Dendritic cell treated with granulocyte-macrophage colony-stimulating factor and Interleukin-4, amounts not matched to agents 40 ng/mL and 50 ng/mL, for 4 days (primary cell): ENCODE measurements at regions not wholly inside any gene's neighbourhood (a gene's known extent, or its start where the extent isn't known, plus 50 kb on each side); places are given as distances from the start of the nearest gene placed in this dataset.

ENCODE experiments used
- H3K27ac Mint-ChIP-seq: one replicate; pipeline ENCODE4 v1.8.0; 2022; ENCODE audit warnings: mild to moderate bottlenecking, mixed read lengths
- H3K27me3 Mint-ChIP-seq: one replicate; pipeline ENCODE4 v1.8.0; 2022; ENCODE audit warnings: mild to moderate bottlenecking, mixed read lengths
- H3K36me3 Mint-ChIP-seq: one replicate; pipeline ENCODE4 v1.8.0; 2022; ENCODE audit warnings: low read depth, mixed read lengths
- H3K4me1 Mint-ChIP-seq: one replicate; pipeline ENCODE4 v1.8.0; 2022; ENCODE audit warnings: low read depth, mixed read lengths
- H3K4me3 Mint-ChIP-seq: one replicate; pipeline ENCODE4 v1.8.0; 2022; ENCODE audit warnings: mild to moderate bottlenecking, moderate library complexity, mixed read lengths
- H3K9me3 Mint-ChIP-seq: one replicate; pipeline ENCODE4 v1.8.0; 2022; ENCODE audit warnings: mixed read lengths
- intact Hi-C: fragments of 100-400 bp; cut with micrococcal nuclease; formaldehyde crosslinking; loops from one replicate; pipeline ENCODE4 v1.15.0; 2022

DNA sequence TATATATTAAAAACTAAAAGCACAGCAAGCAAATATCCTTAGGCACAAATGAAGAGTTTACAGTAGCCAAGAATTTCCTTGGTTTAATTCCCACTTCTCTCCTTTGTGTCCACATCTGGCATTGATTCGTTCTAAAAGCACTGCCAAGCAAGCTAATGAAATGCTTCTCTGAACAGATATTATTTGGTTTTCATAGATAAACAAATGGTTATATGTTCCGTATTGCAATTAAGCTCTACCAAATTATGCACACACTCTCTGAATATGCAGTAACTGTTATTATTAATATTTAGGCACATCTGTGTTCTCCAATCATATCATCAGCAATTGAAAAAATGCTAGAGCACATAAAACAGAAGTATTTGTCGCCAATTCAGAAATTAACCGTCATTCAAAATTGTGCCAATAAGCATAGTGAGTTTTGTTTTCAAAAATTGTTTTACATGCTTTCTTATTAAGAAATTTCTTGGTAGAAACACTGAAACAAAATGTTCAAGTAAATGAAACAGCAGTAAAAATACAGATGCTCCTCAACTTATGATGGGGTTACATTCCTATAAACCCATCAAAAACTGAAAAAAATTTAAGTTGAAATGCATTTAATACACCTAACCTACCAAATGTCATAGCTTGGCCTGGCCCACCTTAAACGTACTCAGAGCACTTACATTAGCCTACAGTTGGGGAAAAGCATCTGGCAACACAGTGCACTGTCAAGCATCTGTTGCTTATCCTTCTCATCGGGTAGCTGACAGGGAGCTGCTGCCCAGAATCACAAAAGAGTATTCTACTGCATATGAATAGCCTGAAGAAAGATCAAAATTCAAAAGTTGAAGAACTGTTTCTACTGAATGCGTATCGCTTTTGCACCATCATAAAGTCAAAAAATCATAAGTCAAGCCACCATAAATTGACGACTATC, 2134.7 kb downstream of the PCDH9 start:
- Mint-ChIP-seq H3K36me3 (no peaks in the 10 kb centered on the region), H3K4me3 (no peak overlapping the region), H3K9me3 (peaks cover 14% of the 10 kb centered on the region), H3K4me1 (no peaks in the 10 kb centered on the region), H3K27me3 (no peaks in the 10 kb centered on the region), H3K27ac (no peak overlapping the region)
- intact Hi-C loops: no loop called here

DNA sequence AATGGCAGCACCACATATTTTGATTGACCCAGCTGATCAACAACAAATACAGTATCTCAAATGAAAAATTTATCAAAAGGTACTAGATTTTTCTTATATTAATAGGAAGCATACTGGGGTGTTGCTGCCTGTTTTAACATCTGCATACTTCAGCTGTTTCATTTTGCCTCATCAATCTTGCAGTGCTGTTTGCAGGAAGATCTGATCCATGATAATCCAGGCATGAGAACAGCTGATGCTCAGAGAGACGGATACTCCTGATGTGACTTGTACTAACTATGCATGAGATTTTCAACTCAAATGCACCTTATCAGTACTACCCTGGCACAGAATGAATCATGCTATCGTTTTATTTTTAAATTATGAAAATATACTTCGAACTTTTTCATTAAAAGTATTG, 2136.8 kb downstream of the PCDH9 start:
- Mint-ChIP-seq H3K36me3 (no peaks in the 10 kb centered on the region), H3K4me1 (no peaks in the 10 kb centered on the region), H3K27ac (no peak overlapping the region), H3K9me3 (peaks cover 14% of the 10 kb centered on the region), H3K4me3 (no peak overlapping the region), H3K27me3 (no peaks in the 10 kb centered on the region)
- intact Hi-C loops: no loop called here

DNA sequence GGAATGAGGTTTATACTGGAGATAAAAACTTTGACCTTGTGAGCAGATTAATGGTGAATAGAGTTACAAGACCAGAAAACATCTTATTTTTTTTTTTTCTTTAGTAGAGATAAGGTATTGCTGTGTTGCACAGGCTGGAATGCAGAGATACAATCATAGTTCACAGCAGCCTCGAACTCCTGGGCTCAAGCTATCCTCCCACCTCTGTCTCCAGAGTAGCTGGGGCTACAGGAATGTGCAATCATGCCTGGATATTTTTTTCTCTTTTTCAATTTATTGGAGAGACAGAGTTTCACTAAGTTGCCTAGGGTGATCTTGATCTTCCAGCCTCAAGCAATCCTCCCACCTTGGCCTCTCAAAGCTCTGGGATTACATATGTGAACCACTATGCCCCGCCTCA, 2139.1 kb downstream of the PCDH9 start:
- H3K27ac Mint-ChIP-seq: no peak overlapping the region
- no peaks in the 10 kb centered on the region for H3K36me3 Mint-ChIP-seq
- H3K9me3 Mint-ChIP-seq: peaks cover 14% of the 10 kb centered on the region
- H3K4me3 Mint-ChIP-seq: no peak overlapping the region
- no peaks in the 10 kb centered on the region for H3K4me1 Mint-ChIP-seq
- intact Hi-C loops: no loop called here
- H3K27me3 Mint-ChIP-seq: no peaks in the 10 kb centered on the region

DNA sequence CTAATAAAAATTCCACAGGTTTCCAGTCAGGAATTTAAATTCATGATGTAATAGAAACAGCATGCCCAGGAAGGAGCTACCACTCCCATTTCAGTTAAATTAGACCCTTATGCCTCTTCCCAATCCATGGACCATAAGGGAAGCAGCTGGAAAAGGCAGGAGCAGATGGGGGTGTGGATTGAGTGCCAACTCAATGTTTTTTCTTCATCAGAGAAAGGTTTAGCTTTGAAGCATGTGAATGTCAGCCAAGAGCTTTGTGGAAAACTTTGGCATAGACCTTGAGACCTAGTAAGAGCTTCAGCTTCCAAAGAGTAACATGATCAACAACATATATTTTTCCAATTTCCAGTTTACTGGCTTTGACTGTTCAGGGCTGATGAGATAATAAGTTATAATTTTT, 2139.9 kb downstream of the PCDH9 start:
- Mint-ChIP-seq H3K9me3 (peaks cover 14% of the 10 kb centered on the region), H3K27me3 (no peaks in the 10 kb centered on the region), H3K4me3 (no peak overlapping the region), H3K4me1 (no peaks in the 10 kb centered on the region), H3K36me3 (no peaks in the 10 kb centered on the region), H3K27ac (no peak overlapping the region)
- intact Hi-C loops: no loop called here

DNA sequence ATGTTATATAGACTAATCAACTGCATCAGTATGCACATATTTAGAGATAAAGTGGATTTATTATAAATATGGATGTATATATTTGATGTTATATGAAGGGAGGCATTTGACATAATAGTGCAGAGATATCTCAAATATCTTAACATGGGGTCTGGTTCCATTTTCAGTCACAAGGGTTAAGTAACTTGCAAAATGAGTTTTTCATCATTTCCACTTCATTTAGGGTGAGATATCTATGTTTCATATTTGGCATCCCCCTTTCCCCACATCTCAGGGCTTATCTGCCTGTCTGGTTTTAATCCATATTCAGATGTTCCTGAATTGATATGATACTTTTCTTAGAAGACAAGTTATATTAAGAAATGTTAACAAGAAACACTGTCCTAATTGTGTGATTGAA, 2141.2 kb downstream of the PCDH9 start:
- H3K27ac Mint-ChIP-seq: no peak overlapping the region
- intact Hi-C loops: no loop called here
- no peak overlapping the region for H3K4me3 Mint-ChIP-seq
- H3K36me3 Mint-ChIP-seq: no peaks in the 10 kb centered on the region
- H3K4me1 Mint-ChIP-seq: no peaks in the 10 kb centered on the region
- H3K27me3 Mint-ChIP-seq: no peaks in the 10 kb centered on the region
- H3K9me3 Mint-ChIP-seq: peaks cover 17% of the 10 kb centered on the region

DNA sequence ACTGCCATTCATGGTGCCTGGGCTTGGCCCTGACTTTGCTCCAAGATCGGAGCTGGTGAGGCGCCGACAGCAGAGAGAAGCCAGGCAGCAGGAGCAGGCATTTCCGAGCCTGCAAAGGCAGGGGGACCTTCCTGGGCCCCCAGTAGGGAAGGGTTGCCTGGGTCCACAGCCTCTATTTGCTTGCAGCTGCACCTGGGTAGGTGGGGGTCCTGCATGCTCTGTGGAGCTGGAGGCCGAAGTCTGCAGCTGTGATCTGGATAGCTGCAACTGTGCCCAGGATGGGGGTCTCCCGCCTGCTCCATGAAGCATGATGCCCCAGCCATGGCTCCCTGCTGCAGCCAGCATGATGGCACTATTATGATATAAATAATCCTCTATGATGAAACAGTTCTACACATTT, 2144.2 kb downstream of the PCDH9 start:
- intact Hi-C loops: no loop called here
- Mint-ChIP-seq H3K27ac (no peak overlapping the region), H3K4me3 (no peak overlapping the region), H3K36me3 (no peaks in the 10 kb centered on the region), H3K9me3 (peaks cover 9% of the 10 kb centered on the region), H3K27me3 (no peaks in the 10 kb centered on the region), H3K4me1 (no peaks in the 10 kb centered on the region)

DNA sequence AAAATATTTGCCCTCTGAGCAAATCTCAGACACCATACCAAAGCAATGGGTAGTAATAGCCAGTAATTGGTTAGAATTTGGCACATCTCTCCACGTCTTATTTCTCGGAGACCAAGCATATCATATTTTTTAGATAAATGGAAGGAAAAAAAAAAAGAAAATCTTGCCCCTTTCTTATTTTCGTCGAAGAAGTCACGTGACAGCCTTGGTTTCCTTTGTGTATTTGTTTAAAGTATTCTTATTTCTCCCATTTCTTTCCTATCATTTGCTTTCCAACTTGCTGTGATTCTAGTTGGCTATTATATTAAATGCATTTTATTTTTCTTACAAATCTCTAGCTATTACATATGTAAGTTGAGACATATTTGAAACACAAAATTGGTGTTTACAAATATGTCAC, 2155.9 kb downstream of the PCDH9 start:
- Mint-ChIP-seq H3K27me3 (no peaks in the 10 kb centered on the region), H3K9me3 (peaks cover 29% of the 10 kb centered on the region), H3K36me3 (no peaks in the 10 kb centered on the region), H3K4me1 (no peaks in the 10 kb centered on the region), H3K4me3 (no peak overlapping the region), H3K27ac (no peak overlapping the region)
- intact Hi-C loops: no loop called here

DNA sequence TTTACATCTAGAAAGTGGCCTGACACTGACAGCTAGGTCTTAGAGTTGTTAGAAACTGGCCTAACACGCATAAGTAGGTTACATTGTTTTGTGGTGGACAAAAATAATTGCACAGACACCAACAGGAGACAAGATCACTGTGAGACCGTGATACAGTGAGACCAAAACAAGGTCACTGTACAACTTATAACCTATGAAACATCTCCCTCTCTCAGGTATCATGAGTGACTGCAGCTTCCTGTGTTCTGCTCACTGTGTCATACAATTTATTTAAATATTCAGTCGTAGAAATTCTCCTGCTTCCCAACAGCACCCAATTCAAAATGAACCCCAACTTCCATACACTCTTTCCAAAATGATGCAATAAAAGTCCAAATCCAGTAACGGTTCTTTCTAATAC, 2165.2 kb downstream of the PCDH9 start:
- peaks cover 34% of the 10 kb centered on the region for H3K9me3 Mint-ChIP-seq
- H3K4me3 Mint-ChIP-seq: no peak overlapping the region
- intact Hi-C loops: no loop called here
- no peaks in the 10 kb centered on the region for H3K36me3 Mint-ChIP-seq
- H3K4me1 Mint-ChIP-seq: no peaks in the 10 kb centered on the region
- H3K27me3 Mint-ChIP-seq: no peaks in the 10 kb centered on the region
- no peak overlapping the region for H3K27ac Mint-ChIP-seq

DNA sequence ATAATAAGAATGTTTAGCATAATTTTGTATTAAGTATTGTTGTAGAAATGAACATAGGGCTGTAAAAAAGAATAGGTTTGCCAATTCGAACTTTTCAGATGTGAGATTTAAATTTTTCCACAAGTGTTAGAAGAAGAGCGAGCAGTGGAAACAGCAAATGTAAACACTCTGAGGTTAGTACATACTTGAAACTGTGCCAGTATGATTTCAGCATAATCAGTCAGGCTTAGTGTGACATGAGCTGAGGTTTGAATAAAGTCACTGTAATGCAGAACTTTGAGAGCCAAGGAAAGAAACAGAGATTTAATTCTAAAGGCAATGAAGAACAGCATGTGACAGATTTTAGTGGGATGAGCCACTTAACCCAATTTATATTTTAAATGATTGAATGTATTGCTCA, 2166.4 kb downstream of the PCDH9 start:
- Mint-ChIP-seq H3K4me1 (no peaks in the 10 kb centered on the region), H3K9me3 (peaks cover 33% of the 10 kb centered on the region), H3K27me3 (no peaks in the 10 kb centered on the region), H3K4me3 (no peak overlapping the region), H3K27ac (no peak overlapping the region), H3K36me3 (no peaks in the 10 kb centered on the region)
- intact Hi-C loops: no loop called here

DNA sequence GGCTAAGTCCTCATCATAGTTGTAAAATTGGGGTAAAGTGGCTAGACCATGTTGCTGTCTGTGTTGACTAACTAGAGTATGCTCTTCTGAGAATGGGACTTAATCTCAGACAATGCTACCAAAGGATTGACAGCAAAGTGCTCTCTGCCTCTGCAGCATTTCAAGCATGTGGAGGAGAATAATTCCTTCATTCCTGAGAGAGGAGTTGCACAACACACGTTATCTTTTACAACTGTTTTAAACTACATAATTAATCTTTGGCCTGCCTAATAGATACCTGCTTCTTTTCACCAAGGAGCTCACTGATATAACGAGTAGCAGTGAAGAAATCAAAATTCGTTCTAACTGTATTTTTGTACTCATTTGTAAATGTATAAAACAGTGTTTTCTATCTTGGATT, 2172.2 kb downstream of the PCDH9 start:
- intact Hi-C loops: no loop called here
- H3K27me3 Mint-ChIP-seq: no peaks in the 10 kb centered on the region
- peaks cover 22% of the 10 kb centered on the region for H3K9me3 Mint-ChIP-seq
- H3K27ac Mint-ChIP-seq: no peak overlapping the region
- no peaks in the 10 kb centered on the region for H3K4me1 Mint-ChIP-seq
- H3K36me3 Mint-ChIP-seq: no peaks in the 10 kb centered on the region
- no peak overlapping the region for H3K4me3 Mint-ChIP-seq

DNA sequence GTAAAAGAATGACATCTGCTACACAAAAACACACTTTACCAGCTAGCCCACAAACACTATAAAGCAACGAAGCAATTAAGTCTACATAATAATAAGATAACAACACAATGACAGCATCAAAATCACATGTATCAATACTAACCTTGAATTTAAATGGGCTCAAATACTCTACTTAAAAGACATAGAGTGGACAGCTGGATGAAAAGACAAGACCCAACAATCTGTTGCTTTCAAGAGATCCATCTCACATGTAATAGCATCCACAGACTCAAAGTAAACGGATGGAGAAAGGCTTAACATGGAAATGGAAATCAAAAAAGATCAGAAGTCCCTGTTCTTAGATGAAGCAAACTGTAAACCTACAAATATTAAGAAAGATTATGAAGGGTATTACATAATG, 2175.9 kb downstream of the PCDH9 start:
- H3K9me3 Mint-ChIP-seq: peaks cover 10% of the 10 kb centered on the region
- no peak overlapping the region for H3K4me3 Mint-ChIP-seq
- H3K27ac Mint-ChIP-seq: no peak overlapping the region
- no peaks in the 10 kb centered on the region for H3K4me1 Mint-ChIP-seq
- H3K27me3 Mint-ChIP-seq: no peaks in the 10 kb centered on the region
- no peaks in the 10 kb centered on the region for H3K36me3 Mint-ChIP-seq
- intact Hi-C loops: no loop called here

DNA sequence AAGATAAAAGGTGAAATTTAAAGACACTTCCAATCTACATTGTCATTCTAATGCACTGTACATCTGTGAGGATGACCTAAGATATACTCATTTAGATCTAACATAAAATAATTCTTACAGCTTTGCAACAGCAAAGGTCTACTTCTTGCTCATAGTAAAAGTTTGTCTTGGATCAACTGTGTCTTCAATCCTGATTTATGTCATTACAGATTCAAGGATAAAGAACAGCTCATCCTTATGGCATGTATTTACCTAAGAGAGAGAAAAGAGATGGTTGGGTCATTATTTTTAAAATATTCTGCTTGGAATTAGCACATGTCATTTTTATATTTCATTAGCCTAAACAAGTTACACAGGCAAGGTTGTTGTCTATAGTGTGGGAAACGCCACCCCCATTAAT, 2193.1 kb downstream of the PCDH9 start:
- intact Hi-C loops: no loop called here
- Mint-ChIP-seq H3K4me1 (no peaks in the 10 kb centered on the region), H3K4me3 (no peak overlapping the region), H3K9me3 (peaks cover 30% of the 10 kb centered on the region), H3K27ac (no peak overlapping the region), H3K27me3 (no peaks in the 10 kb centered on the region), H3K36me3 (no peaks in the 10 kb centered on the region)

DNA sequence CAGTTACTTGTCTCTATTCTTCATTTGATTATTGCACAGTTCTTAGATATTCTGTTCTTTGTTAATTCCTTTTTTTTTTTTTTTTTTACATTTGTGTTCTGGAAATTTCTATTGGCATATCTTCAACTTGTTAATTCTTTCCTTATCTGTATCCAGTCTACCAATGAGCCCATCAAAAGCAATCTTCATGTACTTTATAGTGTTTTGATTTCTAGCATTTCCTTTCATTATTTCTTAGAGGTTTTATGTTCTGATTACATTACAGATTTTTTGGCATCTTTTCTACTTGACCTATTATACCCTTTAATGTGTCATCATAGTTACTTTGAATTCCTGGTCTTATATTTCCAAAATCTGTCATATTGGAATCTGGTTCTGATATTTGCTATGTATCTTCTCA, 2194.8 kb downstream of the PCDH9 start:
- Mint-ChIP-seq H3K27ac (no peak overlapping the region), H3K27me3 (no peaks in the 10 kb centered on the region), H3K9me3 (peaks cover 45% of the 10 kb centered on the region), H3K36me3 (no peaks in the 10 kb centered on the region), H3K4me1 (no peaks in the 10 kb centered on the region), H3K4me3 (no peak overlapping the region)
- intact Hi-C loops: no loop called here

DNA sequence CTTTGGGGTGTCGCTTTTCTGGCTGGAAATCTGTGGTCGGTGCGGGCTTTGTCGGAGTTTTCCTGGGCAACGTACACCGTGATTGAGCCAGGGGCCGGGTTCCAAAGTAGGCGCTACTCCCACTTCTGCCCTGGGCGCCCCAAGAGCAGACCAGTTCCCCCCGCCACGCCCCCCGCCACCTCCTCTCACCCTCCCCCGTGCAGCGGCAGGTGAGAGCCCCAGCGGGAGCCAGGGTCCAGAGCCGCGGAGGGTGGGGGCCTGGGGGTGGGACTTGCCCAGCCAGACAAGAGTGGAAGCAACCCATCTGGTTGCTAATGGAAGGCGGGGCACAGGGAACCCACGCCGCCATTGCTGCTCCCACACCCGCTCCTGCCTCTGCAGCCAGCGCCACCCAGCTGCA, 2195.9 kb downstream of the PCDH9 start:
- H3K27me3 Mint-ChIP-seq: no peaks in the 10 kb centered on the region

DNA sequence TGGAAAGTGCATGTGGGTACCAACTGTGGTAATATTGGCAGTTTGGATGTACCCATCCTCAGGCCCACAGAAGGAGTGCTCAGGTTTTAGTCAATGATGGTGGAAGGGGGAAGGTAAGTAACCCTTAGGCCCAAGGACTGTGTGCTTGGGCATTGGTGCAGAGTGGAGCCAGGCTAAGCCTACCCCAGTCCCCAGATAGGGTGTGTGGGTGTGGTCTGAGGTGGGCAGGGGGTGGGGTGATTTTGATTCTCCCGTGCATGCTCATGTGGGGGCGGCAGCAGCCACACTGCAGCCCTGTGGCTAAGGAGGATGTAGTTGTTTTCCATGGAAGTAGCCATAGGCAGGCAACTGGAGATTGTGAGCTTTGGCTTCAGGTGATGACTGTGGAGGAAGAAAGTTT, 2197.3 kb downstream of the PCDH9 start:
- Mint-ChIP-seq H3K4me3 (no peak overlapping the region), H3K36me3 (no peaks in the 10 kb centered on the region), H3K4me1 (no peaks in the 10 kb centered on the region), H3K9me3 (peaks cover 56% of the 10 kb centered on the region), H3K27me3 (no peaks in the 10 kb centered on the region), H3K27ac (no peak overlapping the region)
- intact Hi-C loops: no loop called here

More for the DNA sequence above, 2195.9 kb downstream of the PCDH9 start:
- Mint-ChIP-seq H3K27ac (no peak overlapping the region), H3K4me3 (no peak overlapping the region), H3K4me1 (no peaks in the 10 kb centered on the region), H3K9me3 (peaks cover 55% of the 10 kb centered on the region), H3K36me3 (no peaks in the 10 kb centered on the region)
- intact Hi-C loops: no loop called here
